Thyroid gland (tissue), 4 donors: ENCODE measurements at regions not wholly inside any gene's neighbourhood (a gene's known extent, or its start where the extent isn't known, plus 50 kb on each side); places are given as distances from the start of the nearest gene placed in this dataset.

Experiments used
- DNase-seq, 2 donors: peaks; one replicate each; pipeline ENCODE4 v3.0.0-alpha.2; 2019
- H3K27ac ChIP-seq, 3 donors: fragments of 200-600 bp; sonication (generic); 1 replicate in 2 of 3; 2 replicates in 1 of 3; pipeline ENCODE4 v1.5.1; 2016 to 2019; ENCODE audit warnings: mild to moderate bottlenecking in 1 of 3, moderate library complexity in 1 of 3
- H3K27me3 ChIP-seq: fragments of 200-600 bp; sonication (generic); one replicate; pipeline ENCODE4 v1.5.1; 2019
- H3K36me3 ChIP-seq, 2 donors: fragments of 200-600 bp; sonication (generic); one replicate each; pipeline ENCODE4 v1.5.1; 2016 to 2019
- H3K4me1 ChIP-seq, 2 donors: fragments of 200-600 bp; sonication (generic); one replicate each; pipeline ENCODE4 v1.5.1; 2017 to 2019
- H3K4me3 ChIP-seq, 3 donors: fragments of 200-600 bp; sonication (generic); replicated peaks in 1 of 3; 1 replicate in 2 of 3; 2 replicates in 1 of 3; pipeline ENCODE4 v1.5.1; 2016; ENCODE audit warnings: mild to moderate bottlenecking in 1 of 3
- H3K9me3 ChIP-seq: fragments of 200-600 bp; sonication (generic); one replicate; pipeline ENCODE4 v1.5.1; 2017
- CTCF ChIP-seq, 6 experiments: fragments of 200-600 bp in 3 of 6; fragments of 450-650 bp in 3 of 6; sonication (generic) in 3 of 6; IDR thresholded peaks; one replicate each; pipeline ENCODE4 v1.5.1; 2016 to 2019; ENCODE audit warnings: antibody characterized with exemption in 6 of 6, mild to moderate bottlenecking in 2 of 6, inconsistent platforms in 1 of 6, moderate library complexity in 1 of 6
- POLR2A ChIP-seq, 2 donors: fragments of 450-650 bp; IDR thresholded peaks; one replicate each; pipeline ENCODE4 v1.6.1; 2017; ENCODE audit warnings: antibody characterized with exemption in 2 of 2, mild to moderate bottlenecking in 2 of 2, moderate library complexity in 1 of 2
- WGBS, 2 donors: methylation state at CpG; one replicate each; pipeline ENCODE4 v1.1.5; 2017; 5-methylcytosine and 5-hydroxymethylcytosine counted together
- intact Hi-C: fragments of 100-400 bp; cut with DNase I; formaldehyde crosslinking; loops from one replicate; pipeline ENCODE4 v1.15.1; 2023

- no peaks in the 10 kb centered on the region for H3K4me1 ChIP-seq
- TF ChIP-seq POLR2A (IDR thresholded peaks at IDR 0.05) (no peak), CTCF (IDR thresholded peaks at IDR 0.05) (no peak)
- H3K4me3 ChIP-seq, result no peak overlapping the region
- H3K36me3 ChIP-seq, result no peaks in the 10 kb centered on the region
- no peaks in the 10 kb centered on the region for H3K9me3 ChIP-seq
- H3K27me3 ChIP-seq, result no peaks in the 10 kb centered on the region
- DNase-seq, result no peak
- no peak overlapping the region for H3K27ac ChIP-seq
- WGBS, 2 donors, result 51 to 55% methylated on average over 8 of the region's 8 CpGs
- intact Hi-C loops, result no loop called here
These were observed 425.8 kb upstream of the ATXN7L3B start for GRCh38 chr12:74111688-74112360.

- Histone ChIP-seq H3K9me3 (no peaks in the 10 kb centered on the region), H3K4me3 (no peak overlapping the region), H3K27ac (no peak overlapping the region), H3K4me1 (no peaks in the 10 kb centered on the region), H3K36me3 (no peaks in the 10 kb centered on the region), H3K27me3 (no peaks in the 10 kb centered on the region)
- TF ChIP-seq POLR2A (IDR thresholded peaks at IDR 0.05) (no peak), CTCF (IDR thresholded peaks at IDR 0.05) (no peak)
- intact Hi-C loops, result no loop called here
- DNase-seq, result no peak
These were observed 417.7 kb upstream of the ATXN7L3B start for GRCh38 chr12:74119811-74120362.

GRCh38 chr12:74120644-74121043 lies 417.0 kb upstream of the ATXN7L3B start:
- H3K27ac ChIP-seq, result no peak overlapping the region
- H3K4me3 ChIP-seq, result no peak overlapping the region
- no peaks in the 10 kb centered on the region for H3K36me3 ChIP-seq
- DNase-seq, result no peak
- no peaks in the 10 kb centered on the region for H3K27me3 ChIP-seq
- 71 to 74% methylated on average over 1 of the region's 1 CpG for WGBS, 2 donors
- intact Hi-C loops, result no loop called here
- TF ChIP-seq CTCF (IDR thresholded peaks at IDR 0.05) (no peak), POLR2A (IDR thresholded peaks at IDR 0.05) (no peak)
- no peaks in the 10 kb centered on the region for H3K9me3 ChIP-seq
- H3K4me1 ChIP-seq, result no peaks in the 10 kb centered on the region

- Histone ChIP-seq H3K27me3 (no peaks in the 10 kb centered on the region), H3K36me3 (no peaks in the 10 kb centered on the region), H3K9me3 (no peaks in the 10 kb centered on the region), H3K4me3 (no peak overlapping the region), H3K27ac (no peak overlapping the region), H3K4me1 (no peaks in the 10 kb centered on the region)
- intact Hi-C loops, result no loop called here
- TF ChIP-seq CTCF (IDR thresholded peaks at IDR 0.05), result no peak
- no peak for TF ChIP-seq POLR2A (IDR thresholded peaks at IDR 0.05)
- 51 to 64% methylated on average over 2 of the region's 2 CpGs for WGBS, 2 donors
- no peak for DNase-seq
These were observed 407.9 kb upstream of the ATXN7L3B start for GRCh38 chr12:74129702-74130101.

GRCh38 chr12:74144396-74144795 lies 393.2 kb upstream of the ATXN7L3B start:
- TF ChIP-seq POLR2A (IDR thresholded peaks at IDR 0.05) (no peak), CTCF (IDR thresholded peaks at IDR 0.05) (no peak)
- 93 to 96% methylated on average over 4 of the region's 4 CpGs for whole genome bisulfite sequencing, 2 donors
- Histone ChIP-seq H3K4me3 (no peak overlapping the region), H3K4me1 (no peaks in the 10 kb centered on the region), H3K27ac (no peak overlapping the region), H3K36me3 (no peaks in the 10 kb centered on the region), H3K27me3 (no peaks in the 10 kb centered on the region), H3K9me3 (no peaks in the 10 kb centered on the region)
- intact Hi-C loops, result no loop called here
- no peak for DNase-seq
